HEK293T (cell line): ENCODE measurements at regions not wholly inside any gene's neighbourhood (a gene's known extent, or its start where the extent isn't known, plus 50 kb on each side); places are given as distances from the start of the nearest gene placed in this dataset.
"Not testable (repeated sequence)": the region's sequence is repeated elsewhere in the genome, so short reads cannot be mapped to it uniquely, and the experiment has no call there.

Experiments
- BHLHE40 ChIP-seq: fragments of 450-650 bp; IDR thresholded peaks from 2 replicates; pipeline ENCODE4 v1.6.1; 2016; ENCODE audit warnings: mild to moderate bottlenecking, moderate library complexity, borderline replicate concordance
- FOXA1 ChIP-seq: fragments of 450-650 bp; IDR thresholded peaks from 2 replicates; pipeline ENCODE4 v1.6.1; 2016; ENCODE audit warnings: mild to moderate bottlenecking
- FOXM1 ChIP-seq: fragments of 450-650 bp; IDR thresholded peaks from 2 replicates; pipeline ENCODE4 v1.6.1; 2017; ENCODE audit warnings: mild to moderate bottlenecking, borderline replicate concordance
- L3MBTL2 ChIP-seq: fragments of 450-650 bp; conservative IDR thresholded peaks from 2 replicates; pipeline ENCODE4 v1.6.1; 2016; ENCODE audit warnings: mild to moderate bottlenecking
- LEF1 ChIP-seq: fragments of 450-650 bp; IDR thresholded peaks from 2 replicates; pipeline ENCODE4 v1.6.1; 2017; ENCODE audit warnings: mild to moderate bottlenecking, borderline replicate concordance
- SUZ12 ChIP-seq: fragments of 450-650 bp; IDR thresholded peaks from 2 replicates; pipeline ENCODE4 v1.6.1; 2016; ENCODE audit warnings: mild to moderate bottlenecking
- TARDBP ChIP-seq: fragments of 450-650 bp; IDR thresholded peaks from 2 replicates; pipeline ENCODE4 v1.6.1; 2016
- ZNF384 ChIP-seq: fragments of 450-650 bp; IDR thresholded peaks from 2 replicates; pipeline ENCODE4 v1.6.1; 2016
- TF ChIP-seq, protein P1 (sequence below): fragments of 450-650 bp; IDR thresholded peaks from 2 replicates; pipeline ENCODE4 v1.6.1; 2016

GRCh38 chr4:1544435-1544834 lies 138.2 kb upstream of the NKX1-1 start:
- TF ChIP-seq, protein P1, sequence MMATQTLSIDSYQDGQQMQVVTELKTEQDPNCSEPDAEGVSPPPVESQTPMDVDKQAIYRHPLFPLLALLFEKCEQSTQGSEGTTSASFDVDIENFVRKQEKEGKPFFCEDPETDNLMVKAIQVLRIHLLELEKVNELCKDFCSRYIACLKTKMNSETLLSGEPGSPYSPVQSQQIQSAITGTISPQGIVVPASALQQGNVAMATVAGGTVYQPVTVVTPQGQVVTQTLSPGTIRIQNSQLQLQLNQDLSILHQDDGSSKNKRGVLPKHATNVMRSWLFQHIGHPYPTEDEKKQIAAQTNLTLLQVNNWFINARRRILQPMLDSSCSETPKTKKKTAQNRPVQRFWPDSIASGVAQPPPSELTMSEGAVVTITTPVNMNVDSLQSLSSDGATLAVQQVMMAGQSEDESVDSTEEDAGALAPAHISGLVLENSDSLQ: not testable (repeated sequence)
- not testable (repeated sequence) for TF ChIP-seq TARDBP, BHLHE40, ZNF384, FOXA1, LEF1, SUZ12, L3MBTL2, FOXM1
